H54 (cell line): ENCODE measurements at regions not wholly inside any gene's neighbourhood (a gene's known extent, or its start where the extent isn't known, plus 50 kb on each side); places are given as distances from the start of the nearest gene placed in this dataset.

Experiments used
- DNase-seq: peaks from one replicate; pipeline ENCODE4 v3.0.0; 2011; ENCODE audit warnings: low spot score, mixed read lengths; ENCODE audit not compliant: insufficient read length
- FAIRE-seq: peaks from 3 replicates; lab custom pipeline; 2011; peaks lifted over from hg19 to GRCh38; lab: Jason Lieb, UNC
- POLR2A ChIP-seq: IDR thresholded peaks from 2 replicates; pipeline ENCODE4 v1.6.1; 2011; ENCODE audit warnings: low read depth, mild to moderate bottlenecking, low read length

- no peak for FAIRE-seq
- DNase-seq, result no peak
- no peak for TF ChIP-seq POLR2A
Measured at GRCh38 chr16:72666267-72666666, 381.7 kb downstream of the ZFHX3 start.

DNA sequence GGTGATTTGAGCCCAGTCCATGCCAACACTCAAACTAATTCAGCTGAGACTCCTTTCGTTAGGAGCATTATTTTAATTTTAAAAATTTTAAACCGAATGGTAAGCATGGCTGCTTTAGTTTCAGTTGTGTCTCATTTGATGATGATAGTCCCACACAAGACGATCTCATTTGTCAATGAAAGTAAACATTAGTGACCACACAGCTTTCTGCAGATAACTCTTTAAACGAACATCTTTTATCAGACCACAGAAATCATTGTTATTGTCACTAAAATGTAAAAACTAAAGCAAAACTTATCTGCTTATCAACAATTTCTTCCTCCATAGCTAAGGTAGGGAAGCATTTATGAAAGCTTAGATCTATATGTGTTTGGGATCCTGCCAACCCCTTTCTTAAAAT, 382.2 kb downstream of the ZFHX3 start:
- no peak for DNase-seq
- FAIRE-seq, result peak; percentile 58
- no peak for TF ChIP-seq POLR2A

DNA sequence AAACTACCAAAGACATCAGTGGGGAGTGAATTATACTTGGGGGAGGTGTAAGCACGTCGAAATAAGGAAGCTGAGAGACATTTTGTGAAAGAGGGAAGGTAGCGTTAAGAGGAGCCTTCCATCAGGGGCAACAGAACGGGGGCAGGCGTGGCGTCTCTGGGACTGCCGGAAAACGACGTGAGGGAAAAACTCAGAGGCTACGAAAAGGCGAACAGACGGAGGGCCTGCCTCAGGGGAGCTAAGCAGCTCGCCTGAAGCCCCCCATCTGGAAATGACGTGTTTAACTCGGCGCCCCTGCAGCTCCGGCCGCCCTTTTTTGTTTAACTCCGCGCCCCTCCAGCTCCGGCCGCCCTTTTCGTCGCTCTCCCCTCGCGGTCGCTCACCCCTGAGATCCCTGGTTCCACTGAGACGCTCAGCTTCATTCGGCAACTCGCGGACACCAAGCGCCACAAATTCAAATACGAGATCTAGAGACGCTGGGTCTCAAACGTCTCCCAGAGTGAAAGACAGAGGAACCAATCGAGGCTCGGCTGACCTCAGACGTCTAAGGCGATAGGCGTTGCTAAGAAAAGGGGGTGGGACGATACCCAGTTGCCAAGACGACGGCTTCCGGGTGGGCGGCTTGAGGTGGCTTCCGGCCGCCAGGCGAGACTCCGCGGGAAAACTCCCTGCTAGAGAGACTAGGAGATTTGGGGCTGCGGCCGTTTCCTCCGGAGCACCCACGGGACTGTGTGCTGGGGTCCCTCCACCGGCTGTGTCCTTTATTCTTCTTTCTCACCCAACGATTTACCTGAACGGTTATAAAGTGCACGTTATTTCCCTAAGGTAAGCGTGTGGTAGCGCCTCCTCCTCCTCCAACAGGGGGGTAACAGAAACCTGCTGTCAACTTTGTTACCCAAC, 383.2 kb downstream of the ZFHX3 start:
- FAIRE-seq (peak; percentile 97), DNase-seq (peak; percentile 81)
- peak; percentile 55 for TF ChIP-seq POLR2A

GRCh38 chr16:72664056-72664508, 383.8 kb downstream of the ZFHX3 start:
- TF ChIP-seq POLR2A, result no peak
- FAIRE-seq (no peak), DNase-seq (no peak)

GRCh38 chr16:72658888-72659717, 388.8 kb downstream of the ZFHX3 start:
- no peak for TF ChIP-seq POLR2A
- FAIRE-seq (no peak), DNase-seq (no peak)

DNA sequence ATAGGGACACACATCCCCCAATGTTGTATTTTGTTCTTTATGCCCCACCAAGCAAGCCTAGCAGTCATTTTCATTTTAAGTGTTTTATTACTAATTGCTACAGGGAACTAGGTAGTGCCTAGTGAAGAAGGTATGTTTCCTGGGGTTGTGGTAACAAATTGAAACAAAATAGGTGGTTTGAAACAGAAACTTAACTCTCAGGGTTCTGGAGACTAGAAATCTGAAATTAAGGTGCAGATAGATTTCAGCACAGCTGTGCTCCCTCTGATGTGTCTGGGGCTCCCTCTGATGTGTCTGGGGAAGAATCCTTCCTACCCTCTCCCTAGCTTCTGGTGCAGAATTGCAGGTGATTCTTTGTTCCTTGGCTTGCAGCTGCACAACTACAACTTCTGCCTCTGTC, 390.1 kb downstream of the ZFHX3 start:
- no peak for DNase-seq
- TF ChIP-seq POLR2A, result no peak
- peak; percentile 15 for FAIRE-seq

DNA sequence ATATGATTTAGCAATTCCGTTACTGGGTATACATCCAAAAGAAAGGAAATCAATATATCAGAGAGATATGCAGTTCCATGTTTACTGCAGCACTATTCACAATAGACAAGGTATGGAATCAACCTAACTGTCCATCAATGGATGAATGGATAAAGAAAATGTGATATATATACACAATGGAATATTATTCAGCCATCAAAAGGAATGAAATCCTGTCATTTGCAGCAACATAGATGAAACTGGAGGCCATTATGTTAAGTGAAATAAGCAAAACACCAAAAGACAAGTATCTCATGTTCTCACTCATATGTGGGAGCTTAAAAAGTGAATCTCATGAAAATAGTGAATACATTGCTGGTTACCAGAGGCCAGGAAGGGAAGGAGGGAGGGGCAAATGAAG, 390.8 kb downstream of the ZFHX3 start:
- FAIRE-seq (no peak), DNase-seq (no peak)
- TF ChIP-seq POLR2A, result no peak

DNA sequence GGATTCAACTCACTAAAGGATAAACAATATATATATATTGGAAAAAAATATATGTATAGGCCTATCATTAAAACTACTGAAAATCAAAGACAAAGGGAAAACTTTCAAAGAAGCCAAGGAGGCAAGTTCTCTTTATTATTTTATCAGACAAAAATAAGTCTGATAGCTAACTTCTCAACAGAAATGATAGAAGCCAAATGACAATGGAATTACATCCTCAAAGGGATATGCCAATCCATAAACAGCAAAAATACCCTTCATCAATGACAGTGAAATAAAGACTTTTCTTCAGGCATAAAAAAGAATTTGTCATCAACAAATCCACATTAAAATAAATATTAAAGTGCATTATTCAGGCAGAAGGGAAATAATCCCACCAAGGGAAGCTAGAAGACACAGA, 393.4 kb downstream of the ZFHX3 start:
- no peak for FAIRE-seq
- no peak for DNase-seq
- no peak for TF ChIP-seq POLR2A

DNA sequence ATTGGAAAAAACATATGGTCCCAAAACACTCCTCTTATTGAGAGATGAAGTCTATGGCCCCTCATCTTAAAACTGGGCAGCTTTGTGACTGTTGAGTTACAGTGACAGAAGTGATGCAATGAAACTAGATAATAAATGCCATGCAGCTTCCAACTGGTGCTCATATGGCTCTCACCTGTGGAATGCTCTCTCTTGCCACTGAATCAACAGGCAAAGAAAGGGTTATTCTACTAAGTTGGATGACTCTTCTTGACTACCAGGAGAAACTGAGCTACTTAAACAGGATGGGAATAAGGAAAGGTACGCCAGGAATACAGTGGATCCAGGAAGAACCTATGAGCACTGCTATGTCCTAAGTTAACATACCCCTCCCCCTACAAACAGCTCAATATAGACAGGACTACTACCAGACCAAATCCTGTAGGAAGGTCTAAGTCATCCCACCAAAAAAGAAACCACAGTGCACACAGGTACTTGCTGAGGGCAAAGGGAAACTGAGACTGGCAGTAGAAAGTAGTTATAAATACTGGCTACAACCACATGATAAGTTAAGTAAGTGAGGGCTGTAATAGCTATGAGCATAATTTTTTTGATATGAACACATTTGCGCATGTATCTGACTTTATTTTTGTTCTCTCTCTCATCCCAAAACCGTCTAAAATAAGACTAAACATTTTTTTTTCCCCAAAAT, 398.5 kb downstream of the ZFHX3 start:
- FAIRE-seq, result peak; percentile 52
- no peak for TF ChIP-seq POLR2A
- DNase-seq, result no peak

DNA sequence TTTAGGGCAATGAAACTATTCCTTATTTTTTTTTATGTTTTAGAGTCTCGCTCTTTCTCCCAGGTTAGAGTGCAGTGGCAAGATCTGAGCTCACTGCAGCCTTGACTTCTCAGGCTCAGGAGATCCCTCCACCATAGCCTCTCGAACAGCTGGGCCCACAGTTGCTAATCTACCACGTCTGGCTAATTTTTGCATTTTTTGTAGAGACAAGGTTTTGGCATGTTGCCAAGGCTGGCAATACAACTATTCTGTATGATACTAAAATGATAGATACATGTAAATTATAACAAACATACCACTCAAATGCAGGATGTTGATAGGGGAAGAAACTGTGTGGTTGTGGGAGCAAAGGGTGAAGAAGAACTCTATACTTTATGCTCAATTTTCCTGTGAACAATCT, 401.3 kb downstream of the ZFHX3 start:
- no peak for FAIRE-seq
- no peak for TF ChIP-seq POLR2A

GRCh38 chr16:72645538-72645937, 402.4 kb downstream of the ZFHX3 start:
- FAIRE-seq, result no peak
- no peak for TF ChIP-seq POLR2A

More for the DNA sequence above, 401.3 kb downstream of the ZFHX3 start:
- DNase-seq, result no peak

GRCh38 chr16:72644911-72645310, 403.0 kb downstream of the ZFHX3 start:
- TF ChIP-seq POLR2A, result no peak
- FAIRE-seq (no peak), DNase-seq (no peak)

More at GRCh38 chr16:72645538-72645937, 402.4 kb downstream of the ZFHX3 start:
- no peak for DNase-seq

- FAIRE-seq (no peak), DNase-seq (no peak)
- TF ChIP-seq POLR2A, result no peak
Measured at GRCh38 chr16:72639494-72639893, 408.4 kb downstream of the ZFHX3 start.

DNA sequence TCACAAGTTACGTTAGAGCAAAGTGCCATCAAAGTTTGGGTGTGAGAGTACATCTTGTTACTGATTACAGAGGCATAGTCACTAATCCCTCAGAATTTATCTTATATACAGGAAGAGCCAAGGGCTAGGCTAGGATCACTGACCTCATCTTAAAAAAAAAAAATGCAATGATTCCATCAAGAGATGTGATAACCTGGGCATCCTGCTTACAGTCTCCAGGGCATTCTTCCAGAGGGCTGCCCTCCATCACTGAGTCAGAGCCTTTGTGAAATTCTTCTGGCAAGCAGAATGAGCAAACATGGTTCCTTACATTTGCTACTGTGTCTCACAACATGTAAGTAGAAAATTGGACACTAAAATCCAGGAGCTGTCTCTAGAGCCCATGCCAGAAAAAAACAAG, 410.6 kb downstream of the ZFHX3 start:
- TF ChIP-seq POLR2A, result no peak
- FAIRE-seq (peak; percentile 98), DNase-seq (peak; percentile 32)

DNA sequence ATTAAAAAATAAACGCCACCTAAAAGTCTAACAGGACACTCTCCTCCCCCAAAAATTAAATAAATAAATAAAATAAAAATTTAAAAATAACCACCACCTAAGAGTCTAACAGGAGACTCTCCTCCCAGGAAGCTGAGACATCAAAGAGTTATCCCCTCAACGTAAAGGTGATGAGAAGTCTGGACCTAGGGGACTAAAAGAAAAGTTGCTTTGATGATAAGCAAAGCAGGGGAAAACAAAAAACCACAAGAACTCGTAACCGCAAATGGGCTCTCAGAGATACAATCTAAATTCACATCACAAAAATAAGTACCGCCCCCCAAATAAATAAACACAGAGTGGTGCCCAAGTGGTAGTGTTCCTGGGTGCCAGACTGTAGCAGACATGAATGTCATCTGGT, 412.2 kb downstream of the ZFHX3 start:
- no peak for TF ChIP-seq POLR2A
- DNase-seq, result no peak
- no peak for FAIRE-seq
